Smooth muscle cell (in vitro differentiated cells): ENCODE measurements at regions not wholly inside any gene's neighbourhood (a gene's known extent, or its start where the extent isn't known, plus 50 kb on each side); places are given as distances from the start of the nearest gene placed in this dataset.

Experiments used
- DNase-seq: peaks from one replicate; lab custom pipeline; 2025; ENCODE audit not compliant: unreplicated experiment; lab: John Stamatoyannopoulos, UW
- H2AFZ ChIP-seq: fragments of 200-600 bp; sonication (generic); 2 replicates; pipeline ENCODE4 v1.6.0; 2016; ENCODE audit warnings: antibody characterized with exemption, low read depth, mild to moderate bottlenecking
- H3F3A ChIP-seq: fragments of 200-600 bp; sonication (generic); 2 replicates; pipeline ENCODE4 v1.6.0; 2017; ENCODE audit warnings: antibody characterized with exemption, low read depth
- H3K27ac ChIP-seq: fragments of 200-600 bp; sonication (generic); 2 replicates; pipeline ENCODE4 v1.5.1; 2016; ENCODE audit warnings: low read depth, mild to moderate bottlenecking
- H3K27me3 ChIP-seq: fragments of 200-600 bp; sonication (generic); 2 replicates; pipeline ENCODE4 v1.6.1; 2016; ENCODE audit warnings: low read depth, mild to moderate bottlenecking
- H3K36me3 ChIP-seq: fragments of 200-600 bp; sonication (generic); 2 replicates; pipeline ENCODE4 v1.5.1; 2016; ENCODE audit warnings: low read depth
- H3K4me1 ChIP-seq: fragments of 200-600 bp; sonication (generic); 2 replicates; pipeline ENCODE4 v1.5.1; 2016; ENCODE audit warnings: low read depth
- H3K4me2 ChIP-seq: fragments of 200-600 bp; sonication (generic); 2 replicates; pipeline ENCODE4 v1.6.0; 2016; ENCODE audit warnings: mild to moderate bottlenecking
- H3K4me3 ChIP-seq: fragments of 200-600 bp; sonication (generic); 2 replicates; pipeline ENCODE4 v1.5.1; 2016; ENCODE audit warnings: mild to moderate bottlenecking
- H3K79me2 ChIP-seq: fragments of 200-600 bp; sonication (generic); 2 replicates; pipeline ENCODE4 v1.6.0; 2016; ENCODE audit warnings: low read depth, mild to moderate bottlenecking
- H3K9ac ChIP-seq: fragments of 200-600 bp; sonication (generic); 2 replicates; pipeline ENCODE4 v1.6.0; 2016; ENCODE audit warnings: low read depth
- H3K9me3 ChIP-seq: fragments of 200-600 bp; sonication (generic); replicated peaks from 2 replicates; pipeline ENCODE4 v1.5.1; 2016; ENCODE audit warnings: low read depth
- H4K20me1 ChIP-seq: fragments of 200-600 bp; sonication (generic); 2 replicates; pipeline ENCODE4 v1.6.0; 2016; ENCODE audit warnings: low read depth
- WGBS: methylation state at CpG from one replicate; pipeline ENCODE4 v1.1.7; 2016; ENCODE audit warnings: low lambda C conversion rate; 5-methylcytosine and 5-hydroxymethylcytosine counted together
- TF ChIP-seq, protein P1 (sequence below): fragments of 200-600 bp; sonication (generic); IDR thresholded peaks from 2 replicates; pipeline ENCODE4 v1.5.1; 2017; ENCODE audit warnings: borderline replicate concordance, mild to moderate bottlenecking, antibody characterized with exemption; ENCODE audit not compliant: insufficient read depth, poor library complexity, severe bottlenecking

DNA sequence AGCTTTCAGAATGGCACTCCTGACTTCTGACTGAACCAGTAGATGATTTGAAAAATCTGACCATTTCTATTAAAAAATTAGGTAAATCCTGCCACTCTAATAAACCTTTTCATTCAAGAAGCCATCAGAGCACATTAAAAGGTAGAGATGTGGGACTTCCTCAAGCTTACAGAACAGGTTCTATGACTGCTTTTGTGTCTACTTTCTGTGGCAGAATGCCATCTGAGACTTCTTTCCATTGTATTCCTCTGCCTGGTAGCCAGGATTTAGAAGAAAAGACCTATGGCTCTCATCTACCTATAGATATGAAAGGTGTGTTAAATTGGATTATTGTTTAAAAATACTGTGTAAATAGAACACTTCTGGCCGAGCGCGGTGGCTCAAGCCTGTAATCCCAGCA is 99.9 kb upstream of the NABP1 start:
- Histone ChIP-seq H3K9ac (no peak overlapping the region), H3K79me2 (no peaks in the 10 kb centered on the region), H3F3A (no peaks in the 10 kb centered on the region), H3K27me3 (no peaks in the 10 kb centered on the region), H4K20me1 (no peaks in the 10 kb centered on the region), H3K4me2 (no peak overlapping the region), H3K9me3 (no peaks in the 10 kb centered on the region), H3K4me1 (no peaks in the 10 kb centered on the region), H3K27ac (no peak overlapping the region), H3K4me3 (no peak overlapping the region), H2AFZ (no peak overlapping the region), H3K36me3 (no peaks in the 10 kb centered on the region)
- DNase-seq: no peak
- TF ChIP-seq, protein P1, sequence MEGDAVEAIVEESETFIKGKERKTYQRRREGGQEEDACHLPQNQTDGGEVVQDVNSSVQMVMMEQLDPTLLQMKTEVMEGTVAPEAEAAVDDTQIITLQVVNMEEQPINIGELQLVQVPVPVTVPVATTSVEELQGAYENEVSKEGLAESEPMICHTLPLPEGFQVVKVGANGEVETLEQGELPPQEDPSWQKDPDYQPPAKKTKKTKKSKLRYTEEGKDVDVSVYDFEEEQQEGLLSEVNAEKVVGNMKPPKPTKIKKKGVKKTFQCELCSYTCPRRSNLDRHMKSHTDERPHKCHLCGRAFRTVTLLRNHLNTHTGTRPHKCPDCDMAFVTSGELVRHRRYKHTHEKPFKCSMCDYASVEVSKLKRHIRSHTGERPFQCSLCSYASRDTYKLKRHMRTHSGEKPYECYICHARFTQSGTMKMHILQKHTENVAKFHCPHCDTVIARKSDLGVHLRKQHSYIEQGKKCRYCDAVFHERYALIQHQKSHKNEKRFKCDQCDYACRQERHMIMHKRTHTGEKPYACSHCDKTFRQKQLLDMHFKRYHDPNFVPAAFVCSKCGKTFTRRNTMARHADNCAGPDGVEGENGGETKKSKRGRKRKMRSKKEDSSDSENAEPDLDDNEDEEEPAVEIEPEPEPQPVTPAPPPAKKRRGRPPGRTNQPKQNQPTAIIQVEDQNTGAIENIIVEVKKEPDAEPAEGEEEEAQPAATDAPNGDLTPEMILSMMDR: no peak
- 96% methylated on average over 3 of the region's 3 CpGs for WGBS

DNA sequence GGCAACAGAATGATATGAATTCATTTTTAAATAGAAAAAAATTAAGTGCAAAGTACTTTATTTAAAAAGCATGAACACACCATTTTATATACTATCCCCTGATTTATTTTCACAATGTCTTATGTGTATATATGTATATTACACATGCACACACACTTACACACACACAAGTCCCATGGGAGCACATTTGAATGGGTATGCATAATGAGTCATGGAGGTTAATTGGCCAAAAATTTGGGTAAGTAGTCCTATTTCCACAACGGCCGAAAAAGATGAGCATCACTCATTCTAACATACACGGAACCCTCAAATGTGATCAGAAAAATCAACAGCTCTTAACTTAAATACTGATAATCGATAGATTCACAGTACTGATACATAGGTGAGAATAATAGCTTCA is 97.4 kb upstream of the NABP1 start:
- H3K4me2 ChIP-seq: no peak overlapping the region
- 93% methylated on average over 4 of the region's 4 CpGs for WGBS
- no peaks in the 10 kb centered on the region for H3K4me1 ChIP-seq
- no peaks in the 10 kb centered on the region for H4K20me1 ChIP-seq
- H3K9ac ChIP-seq: no peak overlapping the region
- H2AFZ ChIP-seq: no peak overlapping the region
- H3K79me2 ChIP-seq: no peaks in the 10 kb centered on the region
- H3K27ac ChIP-seq: no peak overlapping the region
- no peaks in the 10 kb centered on the region for H3K27me3 ChIP-seq
- H3F3A ChIP-seq: no peaks in the 10 kb centered on the region
- no peaks in the 10 kb centered on the region for H3K9me3 ChIP-seq
- H3K4me3 ChIP-seq: no peak overlapping the region
- no peak for DNase-seq
- H3K36me3 ChIP-seq: no peaks in the 10 kb centered on the region
- TF ChIP-seq, protein P1: no peak

DNA sequence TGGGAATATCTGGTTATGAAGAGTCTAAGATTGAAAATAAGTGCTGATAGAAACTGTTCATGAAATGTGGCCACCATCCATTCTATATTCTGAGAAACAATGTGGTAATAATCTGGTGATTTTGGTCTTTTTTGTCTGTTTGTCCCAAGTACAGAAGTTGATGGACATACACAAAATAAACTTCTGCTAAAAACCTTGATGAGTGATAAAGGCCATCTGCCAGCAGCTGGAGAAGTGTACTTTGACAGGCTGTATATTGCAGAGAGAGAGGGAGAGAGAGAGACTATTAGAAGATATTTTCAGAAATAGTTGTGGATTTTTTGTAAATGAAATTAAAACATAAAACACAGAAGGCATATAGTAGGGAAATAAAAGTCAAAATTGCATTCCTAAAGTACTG is 96.9 kb upstream of the NABP1 start:
- Histone ChIP-seq H3K36me3 (no peaks in the 10 kb centered on the region), H3K9me3 (no peaks in the 10 kb centered on the region), H3K4me3 (no peak overlapping the region), H3F3A (no peaks in the 10 kb centered on the region), H3K27ac (no peak overlapping the region), H3K9ac (no peak overlapping the region), H2AFZ (no peak overlapping the region), H3K4me1 (no peaks in the 10 kb centered on the region), H3K4me2 (no peak overlapping the region), H3K79me2 (no peaks in the 10 kb centered on the region), H4K20me1 (no peaks in the 10 kb centered on the region), H3K27me3 (no peaks in the 10 kb centered on the region)
- TF ChIP-seq, protein P1: no peak
- no peak for DNase-seq

DNA sequence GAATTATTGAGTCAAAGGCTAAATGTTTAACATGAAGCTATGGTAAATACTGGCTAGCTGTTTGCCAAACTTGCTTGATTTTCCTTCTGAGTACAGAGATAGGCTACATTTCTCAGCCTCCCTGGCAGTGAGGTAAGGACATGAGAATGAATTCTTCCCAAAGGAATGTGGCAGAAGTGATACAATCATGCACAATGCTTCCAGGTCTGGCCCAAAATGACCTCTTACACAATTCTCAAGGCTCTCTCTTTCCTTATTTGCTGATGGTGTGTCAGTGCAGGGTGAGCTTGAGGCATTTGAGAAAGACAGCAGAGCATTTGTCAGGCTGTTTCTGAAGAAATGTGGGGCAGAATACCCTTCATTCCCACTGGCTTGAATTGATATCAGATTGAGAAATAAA is 95.6 kb upstream of the NABP1 start:
- Histone ChIP-seq H3K27ac (no peak overlapping the region), H3F3A (no peaks in the 10 kb centered on the region), H3K4me1 (no peaks in the 10 kb centered on the region), H2AFZ (no peak overlapping the region), H3K4me2 (no peak overlapping the region), H3K9ac (no peak overlapping the region), H3K79me2 (no peaks in the 10 kb centered on the region), H3K27me3 (no peaks in the 10 kb centered on the region), H3K36me3 (no peaks in the 10 kb centered on the region), H3K9me3 (no peaks in the 10 kb centered on the region), H4K20me1 (no peaks in the 10 kb centered on the region), H3K4me3 (no peak overlapping the region)
- DNase-seq: no peak
- TF ChIP-seq, protein P1: no peak
